ENCODE measurements at regions not wholly inside any gene's neighbourhood (a gene's known extent, or its start where the extent isn't known, plus 50 kb on each side); places are given as distances from the start of the nearest gene placed in this dataset.
"Not testable (repeated sequence)": the region's sequence is repeated elsewhere in the genome, so short reads cannot be mapped to it uniquely, and the experiment has no call there.

- Histone ChIP-seq H3K4me3 (replicated peaks in 1 of 4; ENCODE audit: control extremely low read depth in 1 of 4, insufficient read depth in 1 of 4, low read depth in 3 of 4, low read length in 4 of 4) (no peak overlapping the region), H4K20me1 (ENCODE audit: control insufficient read depth, extremely low read depth, insufficient read depth, low read length) (no peaks in the 10 kb centered on the region), H2AFZ (ENCODE audit: low read length) (no peak overlapping the region), H3K27me3 (ENCODE audit: control insufficient read depth, insufficient read depth, low read length) (no peaks in the 10 kb centered on the region), H3K9ac (ENCODE audit: insufficient read depth, low read length) (no peak overlapping the region), H3K9me3 (ENCODE audit: control insufficient read depth, insufficient read depth, low read depth, low read length) (no peaks in the 10 kb centered on the region), H3K27ac (ENCODE audit: insufficient read depth, low read length) (no peak overlapping the region), H3K4me2 (ENCODE audit: extremely low read depth, insufficient read depth, low read length) (no peak overlapping the region), H3K4me1 (ENCODE audit: control insufficient read depth, extremely low read depth, insufficient read depth, low read length) (no peaks in the 10 kb centered on the region), H3K79me2 (ENCODE audit: control insufficient read depth, insufficient read depth, low read length) (no peaks in the 10 kb centered on the region), H3K36me3 (ENCODE audit: control insufficient read depth, insufficient read depth, low read length) (no peaks in the 10 kb centered on the region)
- peak in 1 of 2 donors; percentile 26 for DNase-seq (ENCODE audit: low read depth in 2 of 2)
- no peak for TF ChIP-seq EZH2 (IDR thresholded peaks at IDR 0.05; ENCODE audit: low read length, missing control alignments)
- TF ChIP-seq CTCF (conservative IDR thresholded peaks at IDR 0.05 in 1 of 2, IDR thresholded peaks at IDR 0.05 in 1 of 2; ENCODE audit: low read depth in 1 of 2, low read length in 2 of 2) = no peak
These were observed 727.2 kb downstream of the SI start for GRCh38 chr3:164351131-164351530.

- DNase-seq (ENCODE audit: low read depth in 2 of 2); H3K79me2 ChIP-seq (ENCODE audit: control insufficient read depth, insufficient read depth, low read length); H3K36me3 ChIP-seq (ENCODE audit: control insufficient read depth, insufficient read depth, low read length); H3K4me3 ChIP-seq (replicated peaks in 1 of 4; ENCODE audit: control extremely low read depth in 1 of 4, insufficient read depth in 1 of 4, low read depth in 3 of 4, low read length in 4 of 4); H3K4me1 ChIP-seq (ENCODE audit: control insufficient read depth, extremely low read depth, insufficient read depth, low read length); H2AFZ ChIP-seq (ENCODE audit: low read length); H3K9ac ChIP-seq (ENCODE audit: insufficient read depth, low read length); H3K9me3 ChIP-seq (ENCODE audit: control insufficient read depth, insufficient read depth, low read depth, low read length); H3K27ac ChIP-seq (ENCODE audit: insufficient read depth, low read length); H3K4me2 ChIP-seq (ENCODE audit: extremely low read depth, insufficient read depth, low read length); H3K27me3 ChIP-seq (ENCODE audit: control insufficient read depth, insufficient read depth, low read length); H4K20me1 ChIP-seq (ENCODE audit: control insufficient read depth, extremely low read depth, insufficient read depth, low read length): not testable (repeated sequence)
These were observed 736.1 kb downstream of the SI start for GRCh38 chr3:164342206-164342605.

- Histone ChIP-seq H3K4me3 (replicated peaks in 1 of 4; ENCODE audit: control extremely low read depth in 1 of 4, insufficient read depth in 1 of 4, low read depth in 3 of 4, low read length in 4 of 4) (no peak overlapping the region), H3K27ac (ENCODE audit: insufficient read depth, low read length) (no peak overlapping the region), H3K9me3 (ENCODE audit: control insufficient read depth, insufficient read depth, low read depth, low read length) (no peaks in the 10 kb centered on the region), H3K4me2 (ENCODE audit: extremely low read depth, insufficient read depth, low read length) (no peak overlapping the region), H3K36me3 (ENCODE audit: control insufficient read depth, insufficient read depth, low read length) (no peaks in the 10 kb centered on the region), H3K9ac (ENCODE audit: insufficient read depth, low read length) (no peak overlapping the region), H3K79me2 (ENCODE audit: control insufficient read depth, insufficient read depth, low read length) (no peaks in the 10 kb centered on the region), H3K4me1 (ENCODE audit: control insufficient read depth, extremely low read depth, insufficient read depth, low read length) (no peaks in the 10 kb centered on the region), H4K20me1 (ENCODE audit: control insufficient read depth, extremely low read depth, insufficient read depth, low read length) (no peaks in the 10 kb centered on the region), H3K27me3 (ENCODE audit: control insufficient read depth, insufficient read depth, low read length) (no peaks in the 10 kb centered on the region), H2AFZ (ENCODE audit: low read length) (no peak overlapping the region)
- TF ChIP-seq EZH2 (IDR thresholded peaks at IDR 0.05; ENCODE audit: low read length, missing control alignments) = no peak
- TF ChIP-seq CTCF (conservative IDR thresholded peaks at IDR 0.05 in 1 of 2, IDR thresholded peaks at IDR 0.05 in 1 of 2; ENCODE audit: low read depth in 1 of 2, low read length in 2 of 2) = no peak
- no peak for DNase-seq (ENCODE audit: low read depth in 2 of 2)
These were observed 737.2 kb downstream of the SI start for GRCh38 chr3:164341086-164341485.
